GM23338 (cell line): ENCODE measurements at regions not wholly inside any gene's neighbourhood (a gene's known extent, or its start where the extent isn't known, plus 50 kb on each side); places are given as distances from the start of the nearest gene placed in this dataset.

ENCODE experiments used
- CREB1 ChIP-seq: fragments of 250-450 bp; sonication (Bioruptor Pico); IDR thresholded peaks from 2 replicates; pipeline ENCODE4 v1.5.0; 2020; ENCODE audit warnings: low read depth, mild to moderate bottlenecking, moderate library complexity
- ETS1 ChIP-seq: IDR thresholded peaks from 2 replicates; pipeline ENCODE4 v1.6.1; 2016; ENCODE audit warnings: antibody characterized with exemption
- EZH2 ChIP-seq: fragments of 200-600 bp; sonication (generic); IDR thresholded peaks from one replicate; pipeline ENCODE4 v1.8.0; 2017; ENCODE audit warnings: antibody characterized with exemption, mild to moderate bottlenecking, low read depth; ENCODE audit not compliant: unreplicated experiment
- EZH2phosphoT487 ChIP-seq: fragments of 200-600 bp; sonication (generic); IDR thresholded peaks from one replicate; pipeline ENCODE4 v1.8.1; 2018; ENCODE audit warnings: antibody characterized with exemption; ENCODE audit not compliant: unreplicated experiment
- JUNB ChIP-seq: IDR thresholded peaks from one replicate; pipeline ENCODE4 v1.6.1; 2016; ENCODE audit warnings: antibody characterized with exemption; ENCODE audit not compliant: unreplicated experiment
- NANOG ChIP-seq: IDR thresholded peaks from 2 replicates; pipeline ENCODE4 v1.6.1; 2016; ENCODE audit warnings: antibody characterized with exemption, borderline replicate concordance
- POLR2AphosphoS5 ChIP-seq: IDR thresholded peaks from 2 replicates; pipeline ENCODE4 v1.6.1; 2016; ENCODE audit warnings: antibody characterized with exemption, low read depth
- REST ChIP-seq: IDR thresholded peaks from one replicate; pipeline ENCODE4 v1.6.1; 2018; ENCODE audit warnings: antibody characterized with exemption; ENCODE audit not compliant: unreplicated experiment
- STAT1 ChIP-seq: IDR thresholded peaks from one replicate; pipeline ENCODE4 v1.6.1; 2016; ENCODE audit warnings: antibody characterized with exemption; ENCODE audit not compliant: unreplicated experiment
- ZNF114 ChIP-seq: fragments of 250-450 bp; sonication (Bioruptor Pico); IDR thresholded peaks from 2 replicates; pipeline ENCODE4 v1.5.0; 2020; ENCODE audit warnings: mild to moderate bottlenecking, moderate library complexity
- ZNF331 ChIP-seq: fragments of 250-450 bp; sonication (Bioruptor Pico); IDR thresholded peaks from 2 replicates; pipeline ENCODE4 v1.5.0; 2020; ENCODE audit warnings: low read depth, mild to moderate bottlenecking, moderate library complexity
- ZNF462 ChIP-seq: fragments of 250-450 bp; sonication (Bioruptor Pico); IDR thresholded peaks from 2 replicates; pipeline ENCODE4 v1.5.0; 2020; ENCODE audit warnings: mild to moderate bottlenecking, moderate library complexity
- TF ChIP-seq, protein P1 (sequence below), 2 experiments: fragments of 200-600 bp in 1 of 2; sonication (generic) in 1 of 2; conservative IDR thresholded peaks; 2 replicates each; pipeline versions ENCODE4 v1.5.1 to v1.6.1; 2016 to 2017; ENCODE audit warnings: antibody characterized with exemption in 2 of 2, low read depth in 2 of 2, mild to moderate bottlenecking in 2 of 2, moderate library complexity in 1 of 2

DNA sequence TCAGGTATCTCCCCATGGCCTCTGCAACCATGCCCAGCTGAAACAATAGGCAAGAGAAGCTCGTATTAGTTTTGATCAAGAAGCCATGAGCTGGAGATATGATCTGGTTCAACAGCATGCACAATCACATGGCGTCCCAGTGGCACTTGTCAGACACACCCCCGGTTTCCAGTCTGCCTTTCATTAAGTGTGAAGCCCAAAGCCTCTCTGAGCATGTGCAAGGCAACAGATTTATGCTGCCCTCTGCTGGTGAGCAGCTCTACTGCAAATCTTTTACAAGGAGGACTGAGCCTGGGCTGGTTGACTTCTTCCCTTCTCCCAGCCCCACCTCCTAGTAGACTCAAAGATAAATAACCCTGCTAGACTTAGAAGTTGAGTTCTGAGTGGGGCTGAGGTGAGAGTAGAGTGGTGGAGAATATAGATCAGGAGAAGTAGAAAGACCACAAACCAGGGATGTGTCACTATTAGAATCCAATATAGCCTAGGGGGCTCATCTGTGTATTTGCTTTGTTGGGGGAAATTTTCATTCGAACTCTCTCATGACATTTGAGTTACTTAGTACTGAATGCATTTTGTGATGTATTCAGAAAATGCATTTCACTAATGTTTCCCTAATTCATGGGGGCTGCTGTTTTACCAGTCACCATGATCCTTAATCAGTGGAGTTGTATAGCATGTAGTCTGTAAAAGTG is 53.7 kb upstream of the MBIP start:
- TF ChIP-seq CREB1 (CRISPR knock-in tag) (no peak), REST (no peak), EZH2 (no peak), POLR2AphosphoS5 (no peak), EZH2phosphoT487 (no peak), ZNF462 (CRISPR knock-in tag) (no peak), JUNB (no peak), ZNF331 (CRISPR knock-in tag) (no peak), ETS1 (no peak), NANOG (no peak), ZNF114 (no peak), STAT1 (no peak)
- TF ChIP-seq, protein P1, sequence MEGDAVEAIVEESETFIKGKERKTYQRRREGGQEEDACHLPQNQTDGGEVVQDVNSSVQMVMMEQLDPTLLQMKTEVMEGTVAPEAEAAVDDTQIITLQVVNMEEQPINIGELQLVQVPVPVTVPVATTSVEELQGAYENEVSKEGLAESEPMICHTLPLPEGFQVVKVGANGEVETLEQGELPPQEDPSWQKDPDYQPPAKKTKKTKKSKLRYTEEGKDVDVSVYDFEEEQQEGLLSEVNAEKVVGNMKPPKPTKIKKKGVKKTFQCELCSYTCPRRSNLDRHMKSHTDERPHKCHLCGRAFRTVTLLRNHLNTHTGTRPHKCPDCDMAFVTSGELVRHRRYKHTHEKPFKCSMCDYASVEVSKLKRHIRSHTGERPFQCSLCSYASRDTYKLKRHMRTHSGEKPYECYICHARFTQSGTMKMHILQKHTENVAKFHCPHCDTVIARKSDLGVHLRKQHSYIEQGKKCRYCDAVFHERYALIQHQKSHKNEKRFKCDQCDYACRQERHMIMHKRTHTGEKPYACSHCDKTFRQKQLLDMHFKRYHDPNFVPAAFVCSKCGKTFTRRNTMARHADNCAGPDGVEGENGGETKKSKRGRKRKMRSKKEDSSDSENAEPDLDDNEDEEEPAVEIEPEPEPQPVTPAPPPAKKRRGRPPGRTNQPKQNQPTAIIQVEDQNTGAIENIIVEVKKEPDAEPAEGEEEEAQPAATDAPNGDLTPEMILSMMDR (conservative IDR thresholded peaks at IDR 0.05; ENCODE audit: low read depth in 2 of 2): peak; percentile 90 to 92
